Upper lobe of left lung (tissue), 6 donors: ENCODE measurements at regions not wholly inside any gene's neighbourhood (a gene's known extent, or its start where the extent isn't known, plus 50 kb on each side); places are given as distances from the start of the nearest gene placed in this dataset.

Experiments used
- ATAC-seq, 2 donors: fragments of 200-7000 bp; cut with Tn5 transposase; one replicate each; pipeline ENCODE4 v1.9.1; 2022; ENCODE audit warnings: mild to moderate bottlenecking in 2 of 2, moderate library complexity in 2 of 2; ENCODE audit not compliant: low FRiP score in 2 of 2
- DNase-seq, 2 donors: peaks; one replicate each; pipeline ENCODE4 v3.0.0-alpha.2; 2019 to 2020
- H3K27ac ChIP-seq, 4 donors: fragments of 200-600 bp; sonication (generic); one replicate each; pipeline ENCODE4 v1.5.1; 2016 to 2019
- H3K27me3 ChIP-seq, 4 donors: fragments of 200-600 bp; sonication (generic); one replicate each; pipeline ENCODE4 v1.5.1; 2017 to 2019
- H3K36me3 ChIP-seq, 4 donors: fragments of 200-600 bp; sonication (generic); one replicate each; pipeline ENCODE4 v1.5.1; 2016 to 2019
- H3K4me1 ChIP-seq, 4 donors: fragments of 200-600 bp; sonication (generic); one replicate each; pipeline ENCODE4 v1.5.1; 2018 to 2019
- H3K4me3 ChIP-seq, 4 donors: fragments of 200-600 bp; sonication (generic); one replicate each; pipeline ENCODE4 v1.5.1; 2017 to 2019; ENCODE audit warnings: mild to moderate bottlenecking in 2 of 4, moderate library complexity in 1 of 4
- H3K9me3 ChIP-seq, 4 donors: fragments of 200-600 bp; sonication (generic); one replicate each; pipeline ENCODE4 v1.5.1; 2018 to 2019
- EP300 ChIP-seq, 4 donors: sonication (generic); formaldehyde crosslinking; IDR thresholded peaks; one replicate each; pipeline ENCODE4 v1.5.1; 2017; ENCODE audit warnings: antibody characterized with exemption in 4 of 4, control low read depth in 2 of 4
- POLR2A ChIP-seq, 4 donors: fragments of 450-650 bp; IDR thresholded peaks; one replicate each; pipeline ENCODE4 v1.5.1; 2016 to 2017; ENCODE audit warnings: antibody characterized with exemption in 4 of 4, mild to moderate bottlenecking in 2 of 4
- POLR2AphosphoS5 ChIP-seq, 2 donors: sonication (generic); formaldehyde crosslinking; IDR thresholded peaks; one replicate each; pipeline ENCODE4 v1.5.1; 2017; ENCODE audit warnings: antibody characterized with exemption in 2 of 2
- WGBS, 2 donors: methylation state at CpG; one replicate each; pipeline ENCODE4 v1.1.5; 2017 to 2018; 5-methylcytosine and 5-hydroxymethylcytosine counted together
- TF ChIP-seq, protein P1 (sequence below), 6 experiments: fragments of 450-650 bp in 4 of 6; fragments of 200-600 bp in 2 of 6; sonication (generic) in 2 of 6; IDR thresholded peaks; one replicate each; pipeline ENCODE4 v1.5.1; 2016 to 2019; ENCODE audit warnings: antibody characterized with exemption in 6 of 6
- donor health status: DM: no; HTN: no; CAD: no; lungs with moderate emphysema.
- donor health status: DM: no; HTN: yes; CAD: no; lungs with severe emphysema.

DNA sequence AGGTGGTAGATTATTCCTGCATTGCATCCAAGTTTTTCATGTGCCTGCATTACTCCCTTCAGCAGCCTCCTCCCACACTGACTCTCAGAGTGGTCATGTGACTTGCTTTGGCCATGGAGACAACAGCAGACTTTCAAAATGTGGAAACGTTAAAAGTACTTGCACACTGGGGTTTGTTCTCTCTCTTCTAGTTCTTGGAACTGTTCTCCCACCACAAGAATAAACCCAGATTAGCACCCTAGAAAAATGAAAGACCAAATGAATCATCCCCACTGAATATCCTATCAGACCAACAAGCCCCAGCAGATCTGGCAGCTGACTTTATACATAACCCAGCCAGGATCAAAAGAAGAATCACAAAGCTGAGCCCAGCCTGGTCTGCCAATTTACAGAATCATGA is 398.5 kb downstream of the VPS13C start:
- no peak for TF ChIP-seq EP300 (IDR thresholded peaks at IDR 0.05)
- no peak for TF ChIP-seq POLR2A (IDR thresholded peaks at IDR 0.05)
- TF ChIP-seq, protein P1, sequence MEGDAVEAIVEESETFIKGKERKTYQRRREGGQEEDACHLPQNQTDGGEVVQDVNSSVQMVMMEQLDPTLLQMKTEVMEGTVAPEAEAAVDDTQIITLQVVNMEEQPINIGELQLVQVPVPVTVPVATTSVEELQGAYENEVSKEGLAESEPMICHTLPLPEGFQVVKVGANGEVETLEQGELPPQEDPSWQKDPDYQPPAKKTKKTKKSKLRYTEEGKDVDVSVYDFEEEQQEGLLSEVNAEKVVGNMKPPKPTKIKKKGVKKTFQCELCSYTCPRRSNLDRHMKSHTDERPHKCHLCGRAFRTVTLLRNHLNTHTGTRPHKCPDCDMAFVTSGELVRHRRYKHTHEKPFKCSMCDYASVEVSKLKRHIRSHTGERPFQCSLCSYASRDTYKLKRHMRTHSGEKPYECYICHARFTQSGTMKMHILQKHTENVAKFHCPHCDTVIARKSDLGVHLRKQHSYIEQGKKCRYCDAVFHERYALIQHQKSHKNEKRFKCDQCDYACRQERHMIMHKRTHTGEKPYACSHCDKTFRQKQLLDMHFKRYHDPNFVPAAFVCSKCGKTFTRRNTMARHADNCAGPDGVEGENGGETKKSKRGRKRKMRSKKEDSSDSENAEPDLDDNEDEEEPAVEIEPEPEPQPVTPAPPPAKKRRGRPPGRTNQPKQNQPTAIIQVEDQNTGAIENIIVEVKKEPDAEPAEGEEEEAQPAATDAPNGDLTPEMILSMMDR (IDR thresholded peaks at IDR 0.05) = no peak
- TF ChIP-seq POLR2AphosphoS5 (IDR thresholded peaks at IDR 0.05) = no peak
- Histone ChIP-seq H3K9me3 (no peaks in the 10 kb centered on the region), H3K27me3 (no peaks in the 10 kb centered on the region), H3K4me1 (no peaks in the 10 kb centered on the region), H3K27ac (no peak overlapping the region), H3K36me3 (no peaks in the 10 kb centered on the region), H3K4me3 (no peak overlapping the region)
- DNase-seq (no peak), ATAC-seq (peak in 1 of 2 donors; percentile 33)
- WGBS, 2 donors = 46 to 50% methylated on average over 1 of the region's 1 CpG

DNA sequence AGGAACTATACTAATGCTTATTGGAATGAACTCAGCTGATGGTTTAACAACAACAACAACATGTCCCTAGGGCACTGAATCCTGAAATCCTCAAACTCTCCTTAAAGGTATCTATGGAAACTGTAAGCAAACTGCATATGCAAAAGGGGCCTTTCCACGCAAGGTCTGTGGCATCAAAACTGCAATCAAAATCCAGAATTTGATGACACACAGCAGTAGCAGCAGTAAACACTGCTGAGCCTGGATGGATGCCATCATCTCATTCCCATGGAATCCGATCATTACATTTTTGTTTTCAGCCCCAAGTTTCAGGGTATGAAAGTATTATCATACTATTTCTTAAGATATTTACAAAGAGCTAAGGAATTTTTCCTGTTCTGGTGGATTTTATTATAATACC is 399.7 kb downstream of the VPS13C start:
- Histone ChIP-seq H3K4me1 (no peaks in the 10 kb centered on the region), H3K27me3 (no peaks in the 10 kb centered on the region), H3K4me3 (no peak overlapping the region), H3K27ac (no peak overlapping the region), H3K9me3 (no peaks in the 10 kb centered on the region), H3K36me3 (no peaks in the 10 kb centered on the region)
- peak in 1 of 2 donors; percentile 64 for ATAC-seq
- TF ChIP-seq POLR2AphosphoS5 (IDR thresholded peaks at IDR 0.05) (no peak), POLR2A (IDR thresholded peaks at IDR 0.05) (no peak)
- TF ChIP-seq, protein P1 (IDR thresholded peaks at IDR 0.05) = no peak
- DNase-seq = no peak
- WGBS, 2 donors = 67 to 81% methylated on average over 2 of the region's 2 CpGs

DNA sequence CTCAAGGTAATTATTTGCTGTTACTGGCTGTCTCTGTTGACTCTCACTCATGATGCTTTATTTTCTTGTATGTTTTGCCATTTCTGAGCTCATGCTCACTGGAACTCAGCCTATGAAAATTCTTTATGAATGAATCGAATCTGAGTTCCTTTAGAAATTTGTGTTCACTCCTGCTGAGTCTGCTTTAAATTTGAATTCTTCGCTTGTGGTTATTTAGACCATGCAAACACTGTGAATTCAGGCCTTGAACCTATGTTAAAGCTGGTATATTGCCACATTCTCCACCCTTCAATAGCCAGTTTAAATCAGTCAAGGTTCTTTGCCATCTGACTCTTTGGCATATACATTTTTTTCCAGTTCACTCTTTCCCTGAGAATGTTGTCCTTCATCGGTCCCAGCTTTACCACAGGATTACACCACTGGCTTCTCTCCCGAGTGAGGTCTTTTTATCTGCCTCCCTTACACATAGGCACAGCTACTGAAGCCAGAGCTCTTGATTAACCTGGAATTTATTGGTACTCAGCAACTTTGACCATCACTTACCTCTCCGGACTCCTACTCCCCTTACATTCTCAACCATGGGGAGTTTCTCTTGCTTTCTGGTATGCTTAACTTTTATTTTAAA is 400.6 kb downstream of the VPS13C start:
- H3K27ac ChIP-seq = no peak overlapping the region

DNA sequence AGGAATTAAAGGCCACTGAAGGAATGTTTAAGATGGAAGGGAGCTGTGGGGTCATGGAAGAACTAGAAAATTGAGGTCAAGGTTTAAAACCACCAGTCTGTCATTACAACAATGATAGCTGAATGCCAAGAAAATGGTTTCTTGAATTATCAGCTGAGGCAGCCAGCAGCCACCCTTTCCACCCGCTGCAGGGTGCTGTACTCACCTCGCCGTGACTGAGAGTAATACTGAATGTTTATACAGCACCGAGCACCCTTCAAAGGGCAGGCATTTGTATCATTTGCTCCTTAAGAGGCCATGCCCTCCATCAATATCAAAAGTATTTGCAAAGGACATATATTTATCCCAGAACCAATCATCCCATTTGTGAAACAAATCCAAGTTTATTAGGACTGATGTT is 402.8 kb downstream of the VPS13C start:
- ATAC-seq (no peak), DNase-seq (no peak)
- WGBS, 2 donors = 60% methylated on average over 4 of the region's 4 CpGs
- TF ChIP-seq EP300 (IDR thresholded peaks at IDR 0.05) (no peak), POLR2AphosphoS5 (IDR thresholded peaks at IDR 0.05) (no peak), POLR2A (IDR thresholded peaks at IDR 0.05) (no peak)
- TF ChIP-seq, protein P1 (IDR thresholded peaks at IDR 0.05) = no peak
- no peaks in the 10 kb centered on the region for H3K4me1 ChIP-seq
- no peaks in the 10 kb centered on the region for H3K9me3 ChIP-seq
- H3K27me3 ChIP-seq = no peaks in the 10 kb centered on the region
- no peak overlapping the region for H3K27ac ChIP-seq
- H3K4me3 ChIP-seq = no peak overlapping the region
- H3K36me3 ChIP-seq = no peaks in the 10 kb centered on the region

More for the DNA sequence above, 400.6 kb downstream of the VPS13C start:
- DNase-seq (no peak), ATAC-seq (peak in 1 of 2 donors; percentile 18)
- no peaks in the 10 kb centered on the region for H3K9me3 ChIP-seq
- no peaks in the 10 kb centered on the region for H3K4me1 ChIP-seq
- H3K27me3 ChIP-seq = no peaks in the 10 kb centered on the region
- no peak overlapping the region for H3K4me3 ChIP-seq
- H3K36me3 ChIP-seq = no peaks in the 10 kb centered on the region
- TF ChIP-seq EP300 (IDR thresholded peaks at IDR 0.05) = no peak
- no peak for TF ChIP-seq POLR2A (IDR thresholded peaks at IDR 0.05)
- TF ChIP-seq, protein P1 (IDR thresholded peaks at IDR 0.05) = no peak
- TF ChIP-seq POLR2AphosphoS5 (IDR thresholded peaks at IDR 0.05) = no peak
- 90 to 95% methylated on average over 5 of the region's 5 CpGs for WGBS, 2 donors

DNA sequence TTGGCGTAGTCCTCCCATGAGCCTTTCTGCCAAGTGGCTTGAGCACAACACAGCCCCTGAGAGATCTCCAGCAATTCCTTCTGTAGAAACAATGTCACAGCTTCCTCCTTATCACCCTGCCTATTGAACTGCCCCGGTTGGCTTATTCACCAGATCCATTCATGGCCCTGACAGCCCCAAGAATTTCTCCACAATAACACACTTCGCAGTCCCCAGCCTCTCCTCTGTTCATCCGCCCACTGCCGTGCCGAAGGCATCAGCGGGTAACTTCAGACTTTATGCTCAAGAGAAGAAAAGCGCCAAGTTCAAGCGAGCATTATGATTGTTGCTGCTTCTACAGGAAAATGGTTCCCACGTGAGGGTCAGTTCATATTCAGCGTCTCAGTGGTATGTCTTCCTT is 403.9 kb downstream of the VPS13C start:
- DNase-seq (no peak), ATAC-seq (no peak)
- Histone ChIP-seq H3K4me3 (no peak overlapping the region), H3K27me3 (no peaks in the 10 kb centered on the region), H3K27ac (no peak overlapping the region), H3K4me1 (no peaks in the 10 kb centered on the region), H3K36me3 (no peaks in the 10 kb centered on the region), H3K9me3 (no peaks in the 10 kb centered on the region)
- WGBS, 2 donors = 90 to 95% methylated on average over 11 of the region's 11 CpGs
- TF ChIP-seq, protein P1 (IDR thresholded peaks at IDR 0.05) = no peak
- TF ChIP-seq POLR2A (IDR thresholded peaks at IDR 0.05) (no peak), EP300 (IDR thresholded peaks at IDR 0.05) (no peak)
